ENCODE measurements at regions not wholly inside any gene's neighbourhood (a gene's known extent, or its start where the extent isn't known, plus 50 kb on each side); places are given as distances from the start of the nearest gene placed in this dataset.
"Not testable (repeated sequence)": the region's sequence is repeated elsewhere in the genome, so short reads cannot be mapped to it uniquely, and the experiment has no call there.

GRCh38 chr16:88271296-88271695 is 111.5 kb upstream of the ZNF469 start:
- H3K27me3 ChIP-seq (ENCODE audit: insufficient read depth, poor library complexity, severe bottlenecking); H3K4me3 ChIP-seq (replicated peaks; ENCODE audit: insufficient read depth, low read length); H3K27ac ChIP-seq (replicated peaks); DNase-seq (ENCODE audit: low read depth in 1 of 2, low spot score in 1 of 2): not testable (repeated sequence)

GRCh38 chr16:88271776-88272175 is 111.0 kb upstream of the ZNF469 start:
- not testable (repeated sequence) for H3K4me3 ChIP-seq (replicated peaks; ENCODE audit: insufficient read depth, low read length); H3K27ac ChIP-seq (replicated peaks); H3K27me3 ChIP-seq (ENCODE audit: insufficient read depth, poor library complexity, severe bottlenecking); DNase-seq (ENCODE audit: low read depth in 1 of 2, low spot score in 1 of 2)

- H3K27ac ChIP-seq (replicated peaks); H3K27me3 ChIP-seq (ENCODE audit: insufficient read depth, poor library complexity, severe bottlenecking); DNase-seq (ENCODE audit: low read depth in 1 of 2, low spot score in 1 of 2); H3K4me3 ChIP-seq (replicated peaks; ENCODE audit: insufficient read depth, low read length): not testable (repeated sequence)
Observed at GRCh38 chr16:88272437-88272836, 110.3 kb upstream of the ZNF469 start.

GRCh38 chr16:88274126-88274750 is 108.5 kb upstream of the ZNF469 start:
- H3K27ac ChIP-seq (replicated peaks); DNase-seq (ENCODE audit: low read depth in 1 of 2, low spot score in 1 of 2); H3K27me3 ChIP-seq (ENCODE audit: insufficient read depth, poor library complexity, severe bottlenecking); H3K4me3 ChIP-seq (replicated peaks; ENCODE audit: insufficient read depth, low read length): not testable (repeated sequence)

- Histone ChIP-seq H3K27ac (replicated peaks) (no peak overlapping the region), H3K4me3 (replicated peaks; ENCODE audit: insufficient read depth, low read length) (no peak overlapping the region), H3K27me3 (ENCODE audit: insufficient read depth, poor library complexity, severe bottlenecking) (no peaks in the 10 kb centered on the region)
- no peak for DNase-seq (ENCODE audit: low read depth in 1 of 2, low spot score in 1 of 2)
- TF ChIP-seq REST (IDR thresholded peaks at IDR 0.05; ENCODE audit: insufficient replicate concordance, low read depth): no peak
Observed at GRCh38 chr16:88274847-88275246, 107.9 kb upstream of the ZNF469 start.

- not testable (repeated sequence) for DNase-seq (ENCODE audit: low read depth in 1 of 2, low spot score in 1 of 2); H3K27ac ChIP-seq (replicated peaks); H3K4me3 ChIP-seq (replicated peaks; ENCODE audit: insufficient read depth, low read length); H3K27me3 ChIP-seq (ENCODE audit: insufficient read depth, poor library complexity, severe bottlenecking)
Observed at GRCh38 chr16:88275336-88276122, 107.2 kb upstream of the ZNF469 start.

GRCh38 chr16:88276123-88276588 is 106.6 kb upstream of the ZNF469 start:
- H3K4me3 ChIP-seq (replicated peaks; ENCODE audit: insufficient read depth, low read length); DNase-seq (ENCODE audit: low read depth in 1 of 2, low spot score in 1 of 2); H3K27ac ChIP-seq (replicated peaks); H3K27me3 ChIP-seq (ENCODE audit: insufficient read depth, poor library complexity, severe bottlenecking): not testable (repeated sequence)

GRCh38 chr16:88276591-88276990 is 106.2 kb upstream of the ZNF469 start:
- Histone ChIP-seq H3K4me3 (replicated peaks; ENCODE audit: insufficient read depth, low read length) (no peak overlapping the region), H3K27me3 (ENCODE audit: insufficient read depth, poor library complexity, severe bottlenecking) (no peaks in the 10 kb centered on the region), H3K27ac (replicated peaks) (no peak overlapping the region)
- no peak for TF ChIP-seq REST (IDR thresholded peaks at IDR 0.05; ENCODE audit: insufficient replicate concordance, low read depth)
- no peak for TF ChIP-seq POLR2AphosphoS5 (IDR thresholded peaks at IDR 0.05; ENCODE audit: low read depth)
- no peak for TF ChIP-seq GABPA (IDR thresholded peaks at IDR 0.05; ENCODE audit: low read depth)
- TF ChIP-seq SPI1 (IDR thresholded peaks at IDR 0.05; ENCODE audit: borderline replicate concordance, low read depth): no peak
- TF ChIP-seq CTCF (IDR thresholded peaks at IDR 0.05; ENCODE audit: insufficient read depth, low read length): no peak
- no peak for DNase-seq (ENCODE audit: low read depth in 1 of 2, low spot score in 1 of 2)
